Loucy (cell line): ENCODE measurements at regions not wholly inside any gene's neighbourhood (a gene's known extent, or its start where the extent isn't known, plus 50 kb on each side); places are given as distances from the start of the nearest gene placed in this dataset.

Experiments used
- CTCF ChIP-seq: fragments of 200-600 bp; sonication (generic); conservative IDR thresholded peaks from 2 replicates; pipeline ENCODE4 v1.5.1; 2014; ENCODE audit warnings: mild to moderate bottlenecking, antibody characterized with exemption, low read length
- EZH2phosphoT487 ChIP-seq: fragments of 200-600 bp; IDR thresholded peaks from 2 replicates; pipeline ENCODE4 v1.6.1; 2018; ENCODE audit warnings: antibody characterized with exemption, mild to moderate bottlenecking, moderate library complexity, borderline replicate concordance

DNA sequence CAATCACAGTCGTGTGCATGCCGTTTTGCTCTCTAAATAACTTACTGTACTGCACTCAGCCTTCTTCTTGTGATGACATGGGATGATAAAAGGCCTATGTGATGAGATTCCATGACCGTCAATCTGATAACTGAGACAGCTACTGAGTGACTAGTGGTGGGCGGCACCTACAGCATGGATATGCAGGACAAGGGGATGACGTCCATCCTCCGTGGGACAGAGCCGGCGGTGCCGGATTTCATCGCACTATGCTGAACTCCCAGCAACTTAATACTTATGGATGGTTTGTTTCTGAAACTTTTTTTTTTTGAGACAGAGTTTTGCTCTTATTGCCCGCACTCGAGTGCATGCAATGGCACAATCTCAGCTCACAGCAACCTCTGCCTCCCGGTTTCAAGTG, 146.8 kb upstream of the TSHZ3 start:
- TF ChIP-seq CTCF: no peak
- TF ChIP-seq EZH2phosphoT487: no peak
